ENCODE measurements at regions not wholly inside any gene's neighbourhood (a gene's known extent, or its start where the extent isn't known, plus 50 kb on each side); places are given as distances from the start of the nearest gene placed in this dataset.

DNA sequence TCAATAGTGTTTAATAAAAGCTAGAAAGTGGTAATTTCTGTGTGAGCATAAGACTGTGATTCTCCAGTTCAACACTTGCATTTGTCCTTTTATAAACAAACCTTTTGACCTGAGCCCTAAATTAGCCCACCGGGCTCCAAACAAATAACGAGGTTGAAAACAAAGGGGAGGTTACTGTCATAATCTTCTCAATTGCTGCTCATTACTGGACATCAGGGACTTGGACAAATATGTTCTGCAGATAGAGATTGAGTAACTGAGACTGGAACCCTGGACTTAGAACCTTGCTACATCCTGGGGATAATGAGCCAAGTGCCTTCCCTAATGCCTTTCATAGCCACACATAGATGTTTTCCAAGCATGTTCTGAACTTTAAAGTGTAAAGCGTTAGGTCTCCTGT is 84.2 kb upstream of the PCSK2 start:
- no peak for TF ChIP-seq EZH2phosphoT487 (conservative IDR thresholded peaks at IDR 0.05; ENCODE audit: low read length)
- TF ChIP-seq, protein P1, sequence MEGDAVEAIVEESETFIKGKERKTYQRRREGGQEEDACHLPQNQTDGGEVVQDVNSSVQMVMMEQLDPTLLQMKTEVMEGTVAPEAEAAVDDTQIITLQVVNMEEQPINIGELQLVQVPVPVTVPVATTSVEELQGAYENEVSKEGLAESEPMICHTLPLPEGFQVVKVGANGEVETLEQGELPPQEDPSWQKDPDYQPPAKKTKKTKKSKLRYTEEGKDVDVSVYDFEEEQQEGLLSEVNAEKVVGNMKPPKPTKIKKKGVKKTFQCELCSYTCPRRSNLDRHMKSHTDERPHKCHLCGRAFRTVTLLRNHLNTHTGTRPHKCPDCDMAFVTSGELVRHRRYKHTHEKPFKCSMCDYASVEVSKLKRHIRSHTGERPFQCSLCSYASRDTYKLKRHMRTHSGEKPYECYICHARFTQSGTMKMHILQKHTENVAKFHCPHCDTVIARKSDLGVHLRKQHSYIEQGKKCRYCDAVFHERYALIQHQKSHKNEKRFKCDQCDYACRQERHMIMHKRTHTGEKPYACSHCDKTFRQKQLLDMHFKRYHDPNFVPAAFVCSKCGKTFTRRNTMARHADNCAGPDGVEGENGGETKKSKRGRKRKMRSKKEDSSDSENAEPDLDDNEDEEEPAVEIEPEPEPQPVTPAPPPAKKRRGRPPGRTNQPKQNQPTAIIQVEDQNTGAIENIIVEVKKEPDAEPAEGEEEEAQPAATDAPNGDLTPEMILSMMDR (IDR thresholded peaks at IDR 0.05; ENCODE audit: insufficient read depth, low read length, poor library complexity, severe bottlenecking), result no peak
- no peaks in the 10 kb centered on the region for H4K20me1 ChIP-seq (ENCODE audit: low read depth, low read length)
- H3K9me3 ChIP-seq (ENCODE audit: insufficient read depth, low read length), result no peaks in the 10 kb centered on the region
- no peak overlapping the region for H3K9ac ChIP-seq (ENCODE audit: low read length)
- H3K4me3 ChIP-seq (ENCODE audit: insufficient read depth, low read length, poor library complexity, severe bottlenecking), result no peak overlapping the region
- H2AFZ ChIP-seq (ENCODE audit: low read depth, low read length, severe bottlenecking), result no peak overlapping the region
- H3K4me2 ChIP-seq (ENCODE audit: low read depth, low read length, poor library complexity, severe bottlenecking), result no peak overlapping the region
- no peaks in the 10 kb centered on the region for H3K79me2 ChIP-seq (ENCODE audit: insufficient read depth, low read length)
- no peak overlapping the region for H3K27ac ChIP-seq (ENCODE audit: low read depth, low read length)
- no peaks in the 10 kb centered on the region for H3K27me3 ChIP-seq (ENCODE audit: low read length)
- no peaks in the 10 kb centered on the region for H3K36me3 ChIP-seq (ENCODE audit: low read length)
- no peaks in the 10 kb centered on the region for H3K9me2 ChIP-seq (replicated peaks; ENCODE audit: insufficient read depth, low read length)
- no peaks in the 10 kb centered on the region for H3F3A ChIP-seq (ENCODE audit: insufficient read depth)

DNA sequence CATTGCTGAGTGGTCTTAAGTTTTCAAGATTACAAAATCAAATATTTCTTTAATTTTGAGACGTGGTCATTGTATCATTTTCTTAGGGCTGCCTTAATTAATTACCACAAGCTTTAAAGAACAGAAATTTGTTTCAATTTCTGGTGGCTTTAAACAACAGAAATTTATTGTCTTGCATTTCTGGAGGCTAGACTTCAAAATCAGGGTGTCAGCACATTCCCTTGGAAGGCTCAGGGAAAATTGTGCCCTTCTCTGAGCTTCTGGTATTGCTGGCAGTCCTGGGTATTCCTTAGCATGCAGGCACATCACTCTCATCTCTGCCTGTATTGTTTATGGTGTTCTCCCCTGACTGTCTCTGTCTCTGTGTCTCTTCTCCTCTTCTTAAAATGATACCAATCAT is 76.0 kb upstream of the PCSK2 start:
- no peaks in the 10 kb centered on the region for H3F3A ChIP-seq (ENCODE audit: insufficient read depth)
- no peaks in the 10 kb centered on the region for H3K36me3 ChIP-seq (ENCODE audit: low read length)
- no peaks in the 10 kb centered on the region for H3K27me3 ChIP-seq (ENCODE audit: low read length)
- H3K79me2 ChIP-seq (ENCODE audit: insufficient read depth, low read length), result no peaks in the 10 kb centered on the region
- no peak overlapping the region for H3K27ac ChIP-seq (ENCODE audit: low read depth, low read length)
- H3K9ac ChIP-seq (ENCODE audit: low read length), result no peak overlapping the region
- H3K9me2 ChIP-seq (replicated peaks; ENCODE audit: insufficient read depth, low read length), result no peaks in the 10 kb centered on the region
- H3K9me3 ChIP-seq (ENCODE audit: insufficient read depth, low read length), result no peaks in the 10 kb centered on the region
- TF ChIP-seq EZH2phosphoT487 (conservative IDR thresholded peaks at IDR 0.05; ENCODE audit: low read length), result no peak
- TF ChIP-seq, protein P1 (IDR thresholded peaks at IDR 0.05; ENCODE audit: insufficient read depth, low read length, poor library complexity, severe bottlenecking), result no peak
- no peak overlapping the region for H3K4me3 ChIP-seq (ENCODE audit: insufficient read depth, low read length, poor library complexity, severe bottlenecking)
- no peaks in the 10 kb centered on the region for H4K20me1 ChIP-seq (ENCODE audit: low read depth, low read length)
- H2AFZ ChIP-seq (ENCODE audit: low read depth, low read length, severe bottlenecking), result no peak overlapping the region
- no peak overlapping the region for H3K4me2 ChIP-seq (ENCODE audit: low read depth, low read length, poor library complexity, severe bottlenecking)

DNA sequence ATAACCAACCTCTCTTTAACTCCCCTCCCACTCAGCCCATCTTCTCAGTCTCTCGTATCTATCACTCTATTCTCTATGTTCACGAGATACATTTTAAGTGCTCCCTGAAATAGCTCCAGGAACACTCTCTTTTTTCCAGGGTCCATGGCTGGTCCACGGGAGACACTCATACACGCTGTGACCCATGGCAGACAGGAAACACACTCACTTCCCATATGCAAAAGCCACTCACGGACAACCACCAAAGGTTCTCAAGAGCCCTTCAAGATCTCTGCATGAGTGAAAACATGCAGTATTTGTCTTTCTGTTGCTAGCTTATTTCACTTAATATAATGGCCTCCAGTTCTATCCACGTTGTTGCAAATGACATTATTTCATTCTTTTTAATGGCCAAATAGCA is 71.4 kb upstream of the PCSK2 start:
- H3K27me3 ChIP-seq (ENCODE audit: low read length), result no peaks in the 10 kb centered on the region

More for the DNA sequence above, 71.4 kb upstream of the PCSK2 start:
- Histone ChIP-seq H3F3A (ENCODE audit: insufficient read depth) (no peaks in the 10 kb centered on the region), H3K9me2 (replicated peaks; ENCODE audit: insufficient read depth, low read length) (no peaks in the 10 kb centered on the region), H3K9ac (ENCODE audit: low read length) (no peak overlapping the region), H2AFZ (ENCODE audit: low read depth, low read length, severe bottlenecking) (no peak overlapping the region), H3K4me2 (ENCODE audit: low read depth, low read length, poor library complexity, severe bottlenecking) (no peak overlapping the region), H3K36me3 (ENCODE audit: low read length) (no peaks in the 10 kb centered on the region), H4K20me1 (ENCODE audit: low read depth, low read length) (no peaks in the 10 kb centered on the region), H3K79me2 (ENCODE audit: insufficient read depth, low read length) (no peaks in the 10 kb centered on the region), H3K4me3 (ENCODE audit: insufficient read depth, low read length, poor library complexity, severe bottlenecking) (no peak overlapping the region), H3K9me3 (ENCODE audit: insufficient read depth, low read length) (no peaks in the 10 kb centered on the region), H3K27ac (ENCODE audit: low read depth, low read length) (no peak overlapping the region)
- no peak for TF ChIP-seq EZH2phosphoT487 (conservative IDR thresholded peaks at IDR 0.05; ENCODE audit: low read length)
- TF ChIP-seq, protein P1 (IDR thresholded peaks at IDR 0.05; ENCODE audit: insufficient read depth, low read length, poor library complexity, severe bottlenecking), result no peak

Data from SU-DHL-6 (cell line).